CD4-positive, alpha-beta T cell (primary cell): ENCODE measurements at regions not wholly inside any gene's neighbourhood (a gene's known extent, or its start where the extent isn't known, plus 50 kb on each side); places are given as distances from the start of the nearest gene placed in this dataset.

Experiments used
- ATAC-seq: fragments of 200-7000 bp; cut with Tn5 transposase; one replicate; pipeline ENCODE4 v1.10.0; 2022; ENCODE audit warnings: mild to moderate bottlenecking; ENCODE audit not compliant: poor library complexity
- CTCF ChIA-PET: fragments of 350-600 bp; sonication (Branson Sonifier 250); formaldehyde crosslinking; loops from one replicate; lab custom pipeline; 2021; ENCODE audit warnings: antibody characterized with exemption, inconsistent platforms; lab: Charles Lee
- POLR2A ChIA-PET: fragments of 350-600 bp; sonication (Branson Sonifier 250); formaldehyde crosslinking; loops from one replicate; lab custom pipeline; 2021; ENCODE audit warnings: antibody characterized with exemption, inconsistent platforms; lab: Charles Lee
- DNase-seq, 14 experiments: peaks; one replicate each; pipeline ENCODE4 v3.0.0-alpha.2; 2013 to 2020; ENCODE audit warnings: mixed read lengths in 2 of 14
- H3K27ac ChIP-seq, 2 donors: one replicate each; pipeline versions ENCODE4 v1.5.1 to v1.7.0; 2013; ENCODE audit warnings: low read length in 2 of 2, low read depth in 1 of 2, mild to moderate bottlenecking in 1 of 2
- H3K27me3 ChIP-seq, 2 experiments: 1 replicate in 1 of 2; 2 replicates in 1 of 2; pipeline versions ENCODE4 v1.6.1 to v1.7.0; 2013; ENCODE audit warnings: low read length in 2 of 2, control low read depth in 1 of 2, mild to moderate bottlenecking in 1 of 2, moderate library complexity in 1 of 2; ENCODE audit not compliant: insufficient read depth in 2 of 2, control insufficient read depth in 1 of 2
- H3K36me3 ChIP-seq: one replicate; pipeline ENCODE4 v1.6.1; 2013; ENCODE audit warnings: low read length, control low read depth; ENCODE audit not compliant: insufficient read depth
- H3K4me1 ChIP-seq: one replicate; pipeline ENCODE4 v1.6.1; 2013; ENCODE audit warnings: low read length, control low read depth; ENCODE audit not compliant: insufficient read depth
- H3K4me3 ChIP-seq: one replicate; pipeline ENCODE4 v1.5.1; 2013; ENCODE audit warnings: mild to moderate bottlenecking, low read length, moderate library complexity
- H3K9me3 ChIP-seq, 2 experiments: 1 replicate in 1 of 2; 2 replicates in 1 of 2; pipeline versions ENCODE4 v1.6.1 to v1.7.0; 2013; ENCODE audit warnings: low read length in 2 of 2, mild to moderate bottlenecking in 2 of 2, control low read depth in 1 of 2, moderate library complexity in 1 of 2; ENCODE audit not compliant: control insufficient read depth in 1 of 2, insufficient read depth in 1 of 2
- H3K27ac Mint-ChIP-seq: one replicate; pipeline ENCODE4 v1.8.0; 2020; ENCODE audit warnings: mixed read lengths
- H3K27me3 Mint-ChIP-seq: one replicate; pipeline ENCODE4 v1.8.0; 2021; ENCODE audit warnings: mixed read lengths
- H3K36me3 Mint-ChIP-seq: one replicate; pipeline ENCODE4 v1.8.0; 2021; ENCODE audit warnings: low read depth, mixed read lengths
- H3K4me1 Mint-ChIP-seq: one replicate; pipeline ENCODE4 v1.8.0; 2021; ENCODE audit warnings: low read depth, mixed read lengths
- H3K4me3 Mint-ChIP-seq: one replicate; pipeline ENCODE4 v1.8.0; 2020; ENCODE audit warnings: mild to moderate bottlenecking, mixed read lengths
- H3K9me3 Mint-ChIP-seq: one replicate; pipeline ENCODE4 v1.8.0; 2020; ENCODE audit warnings: mixed read lengths
- CTCF ChIP-seq: fragments of 200-600 bp; IDR thresholded peaks from one replicate; pipeline ENCODE4 v1.8.0; 2022; ENCODE audit warnings: antibody characterized with exemption, mild to moderate bottlenecking
- intact Hi-C, 2 experiments: fragments of 100-400 bp; cut with DNase I in 1 of 2; cut with micrococcal nuclease in 1 of 2; formaldehyde crosslinking; loops; one replicate each; pipeline versions ENCODE4 v1.15.1 to v1.9.0; 2023 to 2025; cut with DNase I, micrococcal nuclease

- ATAC-seq (no peak), DNase-seq (no peak)
- no peaks in the 10 kb centered on the region for H3K27me3 Mint-ChIP-seq
- H3K9me3 Mint-ChIP-seq, result peaks cover 3% of the 10 kb centered on the region
- no peak overlapping the region for H3K4me3 Mint-ChIP-seq
- no peak overlapping the region for H3K27ac Mint-ChIP-seq
- Histone ChIP-seq H3K9me3 (peaks cover 3 to 21% of the 10 kb centered on the region in 2 experiments), H3K27me3 (no peaks in the 10 kb centered on the region), H3K36me3 (no peaks in the 10 kb centered on the region), H3K4me3 (no peak overlapping the region), H3K27ac (no peak overlapping the region), H3K4me1 (no peaks in the 10 kb centered on the region)
- intact Hi-C loops, result no loop called here
- H3K4me1 Mint-ChIP-seq, result no peaks in the 10 kb centered on the region
- ChIA-PET CTCF (no interaction called here), POLR2A (no interaction called here)
- H3K36me3 Mint-ChIP-seq, result no peaks in the 10 kb centered on the region
- TF ChIP-seq CTCF, result no peak
Observed at GRCh38 chr7:54115028-54115763, 427.0 kb upstream of the VSTM2A start.

- TF ChIP-seq CTCF, result no peak
- no peaks in the 10 kb centered on the region for H3K4me1 ChIP-seq
- Mint-ChIP-seq H3K4me1 (no peaks in the 10 kb centered on the region), H3K4me3 (no peak overlapping the region), H3K27ac (no peak overlapping the region), H3K27me3 (no peaks in the 10 kb centered on the region), H3K36me3 (no peaks in the 10 kb centered on the region), H3K9me3 (peaks cover 4% of the 10 kb centered on the region)
- H3K27ac ChIP-seq, result no peak overlapping the region
- ChIA-PET CTCF (no interaction called here), POLR2A (no interaction called here)
- no peaks in the 10 kb centered on the region for H3K36me3 ChIP-seq
- no peak for ATAC-seq
- H3K9me3 ChIP-seq, result peaks cover 3 to 12% of the 10 kb centered on the region in 2 experiments
- DNase-seq, result no peak
- no peak overlapping the region for H3K4me3 ChIP-seq
- no peaks in the 10 kb centered on the region for H3K27me3 ChIP-seq
- intact Hi-C loops, result no loop called here
Observed at GRCh38 chr7:54116956-54117355, 425.2 kb upstream of the VSTM2A start.

GRCh38 chr7:54129035-54129434 is 413.1 kb upstream of the VSTM2A start:
- peaks cover 22% of the 10 kb centered on the region for H3K9me3 Mint-ChIP-seq

More at GRCh38 chr7:54129035-54129434, 413.1 kb upstream of the VSTM2A start:
- no peak overlapping the region for H3K27ac ChIP-seq
- Mint-ChIP-seq H3K4me3 (no peak overlapping the region), H3K4me1 (no peaks in the 10 kb centered on the region), H3K27ac (no peak overlapping the region), H3K36me3 (no peaks in the 10 kb centered on the region), H3K27me3 (no peaks in the 10 kb centered on the region)
- no peaks in the 10 kb centered on the region for H3K36me3 ChIP-seq
- H3K4me3 ChIP-seq, result no peak overlapping the region
- DNase-seq, result no peak
- no peaks in the 10 kb centered on the region for H3K27me3 ChIP-seq
- intact Hi-C loops, result no loop called here
- ChIA-PET POLR2A (no interaction called here), CTCF (no interaction called here)
- peaks cover 3 to 6% of the 10 kb centered on the region in 2 experiments for H3K9me3 ChIP-seq
- TF ChIP-seq CTCF, result no peak
- no peaks in the 10 kb centered on the region for H3K4me1 ChIP-seq
- ATAC-seq, result no peak
